A673 (cell line): ENCODE measurements at regions not wholly inside any gene's neighbourhood (a gene's known extent, or its start where the extent isn't known, plus 50 kb on each side); places are given as distances from the start of the nearest gene placed in this dataset.

Source experiments
- BruUV-seq: library from RNA; stranded (reverse); fragments of 400-500 nt; replicated peaks from 2 replicates; lab custom pipeline; 2021; lab: Mats Ljungman, UMichigan
- CTCF ChIA-PET: fragments of 300-600 bp; sonication (Branson Sonifier 250); formaldehyde crosslinking; loops from one replicate; lab custom pipeline; 2022; ENCODE audit warnings: antibody characterized with exemption; lab: Charles Lee
- POLR2A ChIA-PET: fragments of 300-600 bp; sonication (Branson Sonifier 250); formaldehyde crosslinking; loops from one replicate; lab custom pipeline; 2022; ENCODE audit warnings: antibody characterized with exemption; ENCODE audit not compliant: low non-redundant PET; lab: Charles Lee
- DNase-seq: peaks from one replicate; pipeline ENCODE4 v3.0.0-alpha.2; 2015; ENCODE audit warnings: low spot score
- H3K27ac ChIP-seq: fragments of 200-600 bp; sonication (generic); 2 replicates; pipeline ENCODE4 v1.5.1; 2016; ENCODE audit warnings: mixed run types, low read depth, mild to moderate bottlenecking, mixed read lengths, antibody characterized with exemption, low read length; ENCODE audit not compliant: poor library complexity, severe bottlenecking
- H3K27me3 ChIP-seq: fragments of 200-600 bp; sonication (generic); replicated peaks from 2 replicates; pipeline ENCODE4 v1.6.1; 2017; ENCODE audit warnings: mixed run types, low read depth, mild to moderate bottlenecking, mixed read lengths, antibody characterized with exemption, low read length; ENCODE audit not compliant: insufficient read depth, poor library complexity
- H3K36me3 ChIP-seq: fragments of 200-600 bp; sonication (generic); 2 replicates; pipeline ENCODE4 v1.6.1; 2016; ENCODE audit warnings: mixed run types, mild to moderate bottlenecking, mixed read lengths, antibody characterized with exemption, low read length; ENCODE audit not compliant: insufficient read depth, poor library complexity, severe bottlenecking
- H3K4me1 ChIP-seq: fragments of 200-600 bp; sonication (generic); 2 replicates; pipeline ENCODE4 v1.6.1; 2017; ENCODE audit warnings: mixed run types, mild to moderate bottlenecking, mixed read lengths, antibody characterized with exemption, low read length; ENCODE audit not compliant: insufficient read depth, poor library complexity, severe bottlenecking
- H3K4me3 ChIP-seq: fragments of 200-600 bp; sonication (generic); 2 replicates; pipeline ENCODE4 v1.5.1; 2016; ENCODE audit warnings: low read depth, mixed run types, mild to moderate bottlenecking, mixed read lengths, low read length; ENCODE audit not compliant: poor library complexity, severe bottlenecking
- H3K9me3 ChIP-seq: fragments of 200-600 bp; sonication (generic); 2 replicates; pipeline ENCODE4 v1.6.1; 2016; ENCODE audit warnings: mixed run types, low read depth, mild to moderate bottlenecking, mixed read lengths, antibody characterized with exemption, low read length; ENCODE audit not compliant: poor library complexity, severe bottlenecking
- EZH2 ChIP-seq: fragments of 200-600 bp; sonication (generic); IDR thresholded peaks from 2 replicates; pipeline ENCODE4 v1.6.1; 2017; ENCODE audit warnings: borderline replicate concordance, low read depth, mild to moderate bottlenecking, mixed read lengths, antibody characterized with exemption, low read length; ENCODE audit not compliant: poor library complexity, severe bottlenecking
- intact Hi-C: fragments of 100-400 bp; cut with micrococcal nuclease; formaldehyde crosslinking; loops from one replicate; pipeline ENCODE4 v1.10.0; 2022; ENCODE audit not compliant: unreplicated experiment
- TF ChIP-seq, protein P1 (sequence below): fragments of 300-800, 200-600 bp; sonication (generic); conservative IDR thresholded peaks from 2 replicates; pipeline ENCODE4 v1.5.1; 2017; ENCODE audit warnings: low read depth, mild to moderate bottlenecking, antibody characterized with exemption, low read length, moderate library complexity, mixed read lengths

DNA sequence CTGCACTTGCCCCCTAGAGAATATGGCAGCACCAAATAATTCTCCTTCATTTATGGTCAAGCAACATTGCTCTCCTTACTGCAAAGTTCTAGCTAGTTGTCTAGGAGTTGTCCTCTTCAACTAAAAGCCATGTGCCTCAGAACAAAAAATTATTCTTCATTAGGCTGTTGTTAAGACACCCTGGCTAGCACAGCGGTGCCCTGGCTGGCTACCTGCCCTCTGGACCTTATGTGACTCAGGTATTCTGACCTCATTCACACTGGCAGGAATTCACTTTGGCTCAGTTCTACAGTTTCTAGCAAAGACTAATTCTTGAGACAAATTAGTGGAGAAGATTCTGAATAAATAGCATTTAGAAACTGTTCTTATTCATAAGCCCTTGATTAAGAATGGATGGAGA is 224.4 kb upstream of the KRR1 start:
- ChIA-PET POLR2A (no interaction called here), CTCF (no interaction called here)
- no peak for DNase-seq
- Histone ChIP-seq H3K27ac (no peak overlapping the region), H3K4me1 (peaks cover 11% of the 10 kb centered on the region), H3K4me3 (no peak overlapping the region), H3K27me3 (no peaks in the 10 kb centered on the region), H3K36me3 (no peaks in the 10 kb centered on the region), H3K9me3 (no peaks in the 10 kb centered on the region)
- no peak for TF ChIP-seq EZH2
- TF ChIP-seq, protein P1, sequence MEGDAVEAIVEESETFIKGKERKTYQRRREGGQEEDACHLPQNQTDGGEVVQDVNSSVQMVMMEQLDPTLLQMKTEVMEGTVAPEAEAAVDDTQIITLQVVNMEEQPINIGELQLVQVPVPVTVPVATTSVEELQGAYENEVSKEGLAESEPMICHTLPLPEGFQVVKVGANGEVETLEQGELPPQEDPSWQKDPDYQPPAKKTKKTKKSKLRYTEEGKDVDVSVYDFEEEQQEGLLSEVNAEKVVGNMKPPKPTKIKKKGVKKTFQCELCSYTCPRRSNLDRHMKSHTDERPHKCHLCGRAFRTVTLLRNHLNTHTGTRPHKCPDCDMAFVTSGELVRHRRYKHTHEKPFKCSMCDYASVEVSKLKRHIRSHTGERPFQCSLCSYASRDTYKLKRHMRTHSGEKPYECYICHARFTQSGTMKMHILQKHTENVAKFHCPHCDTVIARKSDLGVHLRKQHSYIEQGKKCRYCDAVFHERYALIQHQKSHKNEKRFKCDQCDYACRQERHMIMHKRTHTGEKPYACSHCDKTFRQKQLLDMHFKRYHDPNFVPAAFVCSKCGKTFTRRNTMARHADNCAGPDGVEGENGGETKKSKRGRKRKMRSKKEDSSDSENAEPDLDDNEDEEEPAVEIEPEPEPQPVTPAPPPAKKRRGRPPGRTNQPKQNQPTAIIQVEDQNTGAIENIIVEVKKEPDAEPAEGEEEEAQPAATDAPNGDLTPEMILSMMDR, result no peak
- BruUV-seq, result no TSS peak
- intact Hi-C loops, result no loop called here

DNA sequence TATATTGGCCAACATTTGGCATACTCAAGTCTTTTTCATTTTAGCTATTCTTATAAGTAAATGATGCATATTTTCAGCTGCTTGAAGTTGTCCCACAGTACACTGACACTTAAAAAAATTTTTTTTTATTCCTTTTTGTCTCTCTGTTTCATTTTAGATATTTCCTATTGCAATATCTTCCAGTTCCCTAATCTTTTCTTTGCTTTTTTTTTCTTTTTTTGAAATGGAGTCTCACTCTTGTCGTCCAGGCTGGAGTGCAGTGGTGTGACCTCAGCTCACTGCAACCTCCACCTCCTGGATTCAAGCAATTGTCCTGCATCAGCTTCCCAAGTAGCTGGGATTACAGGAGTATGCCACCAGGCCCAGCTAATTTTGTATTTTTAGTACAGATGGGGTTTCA is 217.4 kb upstream of the KRR1 start:
- no TSS peak for BruUV-seq
- no peaks in the 10 kb centered on the region for H3K27me3 ChIP-seq
- no peak overlapping the region for H3K4me3 ChIP-seq
- H3K27ac ChIP-seq, result no peak overlapping the region
- DNase-seq, result no peak
- no peaks in the 10 kb centered on the region for H3K9me3 ChIP-seq
- intact Hi-C loops, result loop anchor here (10.0 kb wide), 1 partner anchor 236 kb away; no protein-coding TSS in a partner anchor
- POLR2A ChIA-PET, result no interaction called here
- CTCF ChIA-PET, result no interaction called here
- no peaks in the 10 kb centered on the region for H3K36me3 ChIP-seq
- peaks cover 27% of the 10 kb centered on the region for H3K4me1 ChIP-seq
- TF ChIP-seq, protein P1, result no peak
- TF ChIP-seq EZH2, result no peak

DNA sequence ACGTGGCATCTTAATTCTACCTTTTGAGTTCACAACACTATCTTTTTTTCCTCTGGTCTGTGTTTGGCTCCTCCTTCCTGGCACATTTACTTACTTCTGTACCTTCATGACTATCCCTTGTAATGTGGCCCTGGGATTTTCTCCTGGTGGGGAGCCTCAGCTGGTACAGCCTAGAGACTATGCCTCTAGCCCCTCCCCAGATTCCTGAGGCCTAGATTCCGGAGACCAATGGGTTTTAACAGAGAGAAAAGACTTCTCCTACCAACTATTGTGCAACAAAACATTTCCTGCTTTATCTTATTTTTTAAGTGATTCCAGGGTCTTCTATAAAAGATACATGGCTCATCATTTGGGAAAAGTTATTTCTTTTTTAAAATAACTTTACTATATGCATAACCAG is 216.2 kb upstream of the KRR1 start:
- Histone ChIP-seq H3K36me3 (no peaks in the 10 kb centered on the region), H3K9me3 (no peaks in the 10 kb centered on the region), H3K4me3 (no peak overlapping the region), H3K4me1 (peaks cover 39% of the 10 kb centered on the region), H3K27me3 (no peaks in the 10 kb centered on the region), H3K27ac (no peak overlapping the region)
- DNase-seq, result peak; percentile 21
- no TSS peak for BruUV-seq
- ChIA-PET POLR2A (no interaction called here), CTCF (no interaction called here)
- no peak for TF ChIP-seq EZH2
- TF ChIP-seq, protein P1, result no peak
- intact Hi-C loops, result loop anchor here (10.0 kb wide), 1 partner anchor 237 kb away; no protein-coding TSS in a partner anchor
